ENCODE measurements at regions not wholly inside any gene's neighbourhood (a gene's known extent, or its start where the extent isn't known, plus 50 kb on each side); places are given as distances from the start of the nearest gene placed in this dataset. TPM values are rescaled to one million over a fixed set of nuclear protein-coding genes. Genes with fewer than 3 reads are reported as not detected.
"Not testable (repeated sequence)": the region's sequence is repeated elsewhere in the genome, so short reads cannot be mapped to it uniquely, and the experiment has no call there.

- H3K4me3 ChIP-seq (ENCODE audit: low read depth, low read length); CTCF ChIA-PET; H3K9me3 ChIP-seq (ENCODE audit: control insufficient read depth, insufficient read depth, low read length); H3K27ac ChIP-seq (ENCODE audit: low read depth, low read length); POLR2A ChIA-PET; DNase-seq (ENCODE audit: low read depth, low spot score); H3K27me3 ChIP-seq (ENCODE audit: control insufficient read depth, insufficient read depth, low read length): not testable (repeated sequence)
- TF ChIP-seq CTCF (IDR thresholded peaks at IDR 0.05; ENCODE audit: low read depth, low read length) = peak; percentile 16; the same call in 1 of the 2 replicates
Measured at GRCh38 chr1:223920805-223921204, 75.1 kb upstream of the TP53BP2 start.

- CTCF ChIA-PET; H3K27ac ChIP-seq (ENCODE audit: low read depth, low read length): not testable (repeated sequence)
Measured at GRCh38 chr1:223915476-223915875, 69.7 kb upstream of the TP53BP2 start.

GRCh38 chr1:223913715-223914114, 68.0 kb upstream of the TP53BP2 start:
- H3K27ac ChIP-seq (ENCODE audit: low read depth, low read length); H3K27me3 ChIP-seq (ENCODE audit: control insufficient read depth, insufficient read depth, low read length); H3K4me3 ChIP-seq (ENCODE audit: low read depth, low read length); DNase-seq (ENCODE audit: low read depth, low spot score); CTCF ChIA-PET; H3K9me3 ChIP-seq (ENCODE audit: control insufficient read depth, insufficient read depth, low read length): not testable (repeated sequence)
- POLR2A ChIA-PET = interaction anchor here (0.6 kb wide), 1 partner anchor 217 kb away, joined by 3 read pairs; no protein-coding TSS in a partner anchor

More at GRCh38 chr1:223915476-223915875, 69.7 kb upstream of the TP53BP2 start:
- DNase-seq (ENCODE audit: low read depth, low spot score); H3K27me3 ChIP-seq (ENCODE audit: control insufficient read depth, insufficient read depth, low read length); H3K9me3 ChIP-seq (ENCODE audit: control insufficient read depth, insufficient read depth, low read length); POLR2A ChIA-PET; H3K4me3 ChIP-seq (ENCODE audit: low read depth, low read length): not testable (repeated sequence)

GRCh38 chr1:223907943-223908587, 62.3 kb upstream of the TP53BP2 start:
- H3K4me3 ChIP-seq (ENCODE audit: low read depth, low read length); H3K9me3 ChIP-seq (ENCODE audit: control insufficient read depth, insufficient read depth, low read length); POLR2A ChIA-PET; H3K27me3 ChIP-seq (ENCODE audit: control insufficient read depth, insufficient read depth, low read length); DNase-seq (ENCODE audit: low read depth, low spot score); H3K27ac ChIP-seq (ENCODE audit: low read depth, low read length): not testable (repeated sequence)
- CTCF ChIA-PET = interaction anchor here (1.2 to 1.6 kb wide), 2 partner anchors 97 to 136 kb away, joined by 3 to 4 read pairs; no protein-coding TSS in a partner anchor

GRCh38 chr1:223903221-223903620, 57.5 kb upstream of the TP53BP2 start:
- DNase-seq (ENCODE audit: low read depth, low spot score); H3K27ac ChIP-seq (ENCODE audit: low read depth, low read length); H3K27me3 ChIP-seq (ENCODE audit: control insufficient read depth, insufficient read depth, low read length); H3K9me3 ChIP-seq (ENCODE audit: control insufficient read depth, insufficient read depth, low read length); CTCF ChIA-PET; H3K4me3 ChIP-seq (ENCODE audit: low read depth, low read length); POLR2A ChIA-PET: not testable (repeated sequence)

- H3K27me3 ChIP-seq (ENCODE audit: control insufficient read depth, insufficient read depth, low read length); DNase-seq (ENCODE audit: low read depth, low spot score); H3K27ac ChIP-seq (ENCODE audit: low read depth, low read length); POLR2A ChIA-PET; H3K9me3 ChIP-seq (ENCODE audit: control insufficient read depth, insufficient read depth, low read length); H3K4me3 ChIP-seq (ENCODE audit: low read depth, low read length): not testable (repeated sequence)
- CTCF ChIA-PET = interaction anchor here (0.6 kb wide), 1 partner anchor 106 kb away, joined by 3 read pairs; no protein-coding TSS in a partner anchor
Measured at GRCh38 chr1:223899775-223900174, 54.0 kb upstream of the TP53BP2 start.

GRCh38 chr1:223897097-223897496, 51.4 kb upstream of the TP53BP2 start:
- H3K27ac ChIP-seq (ENCODE audit: low read depth, low read length); POLR2A ChIA-PET; H3K9me3 ChIP-seq (ENCODE audit: control insufficient read depth, insufficient read depth, low read length); H3K4me3 ChIP-seq (ENCODE audit: low read depth, low read length); CTCF ChIA-PET; DNase-seq (ENCODE audit: low read depth, low spot score); H3K27me3 ChIP-seq (ENCODE audit: control insufficient read depth, insufficient read depth, low read length): not testable (repeated sequence)

- DNase-seq (ENCODE audit: low read depth, low spot score); H3K4me3 ChIP-seq (ENCODE audit: low read depth, low read length); H3K27ac ChIP-seq (ENCODE audit: low read depth, low read length); H3K9me3 ChIP-seq (ENCODE audit: control insufficient read depth, insufficient read depth, low read length); POLR2A ChIA-PET; H3K27me3 ChIP-seq (ENCODE audit: control insufficient read depth, insufficient read depth, low read length); CTCF ChIA-PET: not testable (repeated sequence)
Measured at GRCh38 chr1:223895950-223896349, 50.2 kb upstream of the TP53BP2 start.

Small RNAs in the stretch of these regions (small RNA-seq; reads per million reads assigned to genes)
- gene RNU6-1319P (ENCODE audit: insufficient read length, low read depth) = not detected

All from AG04450 (cell line).